GM23338 (cell line): ENCODE measurements at regions not wholly inside any gene's neighbourhood (a gene's known extent, or its start where the extent isn't known, plus 50 kb on each side); places are given as distances from the start of the nearest gene placed in this dataset.

Source experiments
- ATAC-seq: fragments of 200-7000 bp; cut with Tn5 transposase; 3 replicates; pipeline ENCODE4 v1.9.1; 2020
- DNase-seq: peaks from one replicate; pipeline ENCODE4 v3.0.0-alpha.2; 2015; ENCODE audit warnings: low spot score
- H2AFZ ChIP-seq: fragments of 200-600 bp; sonication (generic); 2 replicates; pipeline ENCODE4 v1.8.0; 2016; ENCODE audit warnings: antibody characterized with exemption, mild to moderate bottlenecking, moderate library complexity
- H3F3A ChIP-seq: fragments of 200-600 bp; sonication (generic); replicated peaks from 2 replicates; pipeline ENCODE4 v1.8.0; 2017; ENCODE audit warnings: antibody characterized with exemption, mixed run types, low read depth
- H3K27ac ChIP-seq: fragments of 200-600 bp; sonication (generic); 2 replicates; pipeline ENCODE4 v1.6.1; 2016; ENCODE audit warnings: low read depth
- H3K27me3 ChIP-seq: fragments of 200-600 bp; sonication (generic); 2 replicates; pipeline ENCODE4 v1.8.0; 2016; ENCODE audit warnings: mild to moderate bottlenecking, mixed run types, moderate library complexity; ENCODE audit not compliant: insufficient read depth
- H3K36me3 ChIP-seq: fragments of 200-600 bp; sonication (generic); 2 replicates; pipeline ENCODE4 v1.8.0; 2016; ENCODE audit warnings: mild to moderate bottlenecking; ENCODE audit not compliant: insufficient read depth
- H3K4me1 ChIP-seq: fragments of 200-600 bp; sonication (generic); 2 replicates; pipeline ENCODE4 v1.8.0; 2016; ENCODE audit warnings: mild to moderate bottlenecking, moderate library complexity; ENCODE audit not compliant: insufficient read depth
- H3K4me2 ChIP-seq: fragments of 200-600 bp; sonication (generic); 2 replicates; pipeline ENCODE4 v1.7.1; 2017; ENCODE audit warnings: mixed run types
- H3K4me3 ChIP-seq: fragments of 200-600 bp; sonication (generic); 2 replicates; pipeline ENCODE4 v1.6.1; 2016; ENCODE audit warnings: mixed run types
- H3K79me2 ChIP-seq: fragments of 200-600 bp; sonication (generic); replicated peaks from 2 replicates; pipeline ENCODE4 v1.8.0; 2017; ENCODE audit warnings: mild to moderate bottlenecking; ENCODE audit not compliant: insufficient read depth
- H3K9me2 ChIP-seq: fragments of 200-600 bp; sonication (generic); 2 replicates; pipeline ENCODE4 v1.8.0; 2017; ENCODE audit not compliant: insufficient read depth
- H4K20me1 ChIP-seq: fragments of 200-600 bp; sonication (generic); replicated peaks from 2 replicates; pipeline ENCODE4 v1.8.0; 2017; ENCODE audit warnings: mild to moderate bottlenecking; ENCODE audit not compliant: insufficient read depth
- H3K27ac Mint-ChIP-seq: 2 replicates; pipeline ENCODE4 v1.8.0; 2020; ENCODE audit warnings: inconsistent platforms, mild to moderate bottlenecking, moderate library complexity, mixed read lengths
- H3K27me3 Mint-ChIP-seq: 3 replicates; pipeline ENCODE4 v1.8.0; 2022; ENCODE audit warnings: low read depth, mild to moderate bottlenecking, moderate library complexity, mixed read lengths, inconsistent platforms; ENCODE audit not compliant: insufficient read depth, poor library complexity
- H3K36me3 Mint-ChIP-seq: 3 replicates; pipeline ENCODE4 v1.8.0; 2021; ENCODE audit warnings: low read depth, mild to moderate bottlenecking, inconsistent platforms, moderate library complexity, mixed read lengths
- H3K4me1 Mint-ChIP-seq: 3 replicates; pipeline ENCODE4 v1.8.0; 2020; ENCODE audit warnings: mild to moderate bottlenecking, inconsistent platforms, mixed read lengths
- H3K4me3 Mint-ChIP-seq: 3 replicates; pipeline ENCODE4 v1.8.0; 2021; ENCODE audit warnings: moderate library complexity, mild to moderate bottlenecking, inconsistent platforms, mixed read lengths
- H3K9me3 Mint-ChIP-seq: 3 replicates; pipeline ENCODE4 v1.8.0; 2020; ENCODE audit warnings: moderate library complexity, mild to moderate bottlenecking, inconsistent platforms, mixed read lengths
- CREB1 ChIP-seq: fragments of 250-450 bp; sonication (Bioruptor Pico); IDR thresholded peaks from 2 replicates; pipeline ENCODE4 v1.5.0; 2020; ENCODE audit warnings: low read depth, mild to moderate bottlenecking, moderate library complexity
- ETS1 ChIP-seq: IDR thresholded peaks from 2 replicates; pipeline ENCODE4 v1.6.1; 2016; ENCODE audit warnings: antibody characterized with exemption
- EZH2phosphoT487 ChIP-seq: fragments of 200-600 bp; sonication (generic); IDR thresholded peaks from one replicate; pipeline ENCODE4 v1.8.1; 2018; ENCODE audit warnings: antibody characterized with exemption; ENCODE audit not compliant: unreplicated experiment
- JUNB ChIP-seq: IDR thresholded peaks from one replicate; pipeline ENCODE4 v1.6.1; 2016; ENCODE audit warnings: antibody characterized with exemption; ENCODE audit not compliant: unreplicated experiment
- NANOG ChIP-seq: IDR thresholded peaks from 2 replicates; pipeline ENCODE4 v1.6.1; 2016; ENCODE audit warnings: antibody characterized with exemption, borderline replicate concordance
- REST ChIP-seq: IDR thresholded peaks from one replicate; pipeline ENCODE4 v1.6.1; 2018; ENCODE audit warnings: antibody characterized with exemption; ENCODE audit not compliant: unreplicated experiment
- STAT1 ChIP-seq: IDR thresholded peaks from one replicate; pipeline ENCODE4 v1.6.1; 2016; ENCODE audit warnings: antibody characterized with exemption; ENCODE audit not compliant: unreplicated experiment
- ZNF331 ChIP-seq: fragments of 250-450 bp; sonication (Bioruptor Pico); IDR thresholded peaks from 2 replicates; pipeline ENCODE4 v1.5.0; 2020; ENCODE audit warnings: low read depth, mild to moderate bottlenecking, moderate library complexity
- ZNF462 ChIP-seq: fragments of 250-450 bp; sonication (Bioruptor Pico); IDR thresholded peaks from 2 replicates; pipeline ENCODE4 v1.5.0; 2020; ENCODE audit warnings: mild to moderate bottlenecking, moderate library complexity

- no peak for ATAC-seq
- Histone ChIP-seq H3F3A (no peaks in the 10 kb centered on the region), H3K9me2 (no peaks in the 10 kb centered on the region), H3K27me3 (peaks cover 3% of the 10 kb centered on the region; the same call in 1 of the 2 replicates), H3K27ac (no peak overlapping the region), H3K36me3 (no peaks in the 10 kb centered on the region), H3K4me1 (peaks cover 5% of the 10 kb centered on the region), H3K4me3 (no peak overlapping the region), H3K79me2 (no peaks in the 10 kb centered on the region), H2AFZ (no peak overlapping the region), H4K20me1 (no peaks in the 10 kb centered on the region), H3K4me2 (no peak overlapping the region)
- Mint-ChIP-seq H3K36me3 (peaks cover 4% of the 10 kb centered on the region; the same call in 1 of the 3 replicates), H3K27me3 (no peaks in the 10 kb centered on the region), H3K4me1 (peaks cover 12% of the 10 kb centered on the region), H3K27ac (no peak overlapping the region), H3K9me3 (peaks cover 15% of the 10 kb centered on the region), H3K4me3 (no peak overlapping the region)
- TF ChIP-seq EZH2phosphoT487 (no peak), CREB1 (CRISPR knock-in tag) (no peak), ETS1 (no peak), ZNF331 (no peak), NANOG (no peak), REST (no peak), STAT1 (no peak)
- DNase-seq: no peak
Measured at GRCh38 chr2:219957820-219958219, 330.4 kb downstream of the SLC4A3 start.

- Mint-ChIP-seq H3K4me1 (peaks cover 12% of the 10 kb centered on the region), H3K27me3 (peaks cover 6% of the 10 kb centered on the region), H3K4me3 (no peak overlapping the region), H3K36me3 (peaks cover 4% of the 10 kb centered on the region; the same call in 1 of the 3 replicates), H3K9me3 (peaks cover 13% of the 10 kb centered on the region), H3K27ac (no peak overlapping the region)
- H2AFZ ChIP-seq: no peak overlapping the region
- H3K4me1 ChIP-seq: peaks cover 5% of the 10 kb centered on the region
- DNase-seq: no peak
- no peak for ATAC-seq
- H3K36me3 ChIP-seq: no peaks in the 10 kb centered on the region
- peaks cover 14% of the 10 kb centered on the region for H3K27me3 ChIP-seq
- no peaks in the 10 kb centered on the region for H4K20me1 ChIP-seq
- H3K4me2 ChIP-seq: no peak overlapping the region
- no peaks in the 10 kb centered on the region for H3K79me2 ChIP-seq
- H3F3A ChIP-seq: no peaks in the 10 kb centered on the region
- H3K27ac ChIP-seq: no peak overlapping the region
- H3K9me2 ChIP-seq: no peaks in the 10 kb centered on the region
- H3K4me3 ChIP-seq: no peak overlapping the region
- TF ChIP-seq ETS1 (no peak), CREB1 (CRISPR knock-in tag) (no peak), ZNF462 (no peak), EZH2phosphoT487 (no peak), JUNB (no peak)
Measured at GRCh38 chr2:219958941-219959340, 331.5 kb downstream of the SLC4A3 start.
